ENCODE measurements at regions not wholly inside any gene's neighbourhood (a gene's known extent, or its start where the extent isn't known, plus 50 kb on each side); places are given as distances from the start of the nearest gene placed in this dataset.
"Not testable (repeated sequence)": the region's sequence is repeated elsewhere in the genome, so short reads cannot be mapped to it uniquely, and the experiment has no call there.

- peaks cover 3 to 7% of the 10 kb centered on the region in 2 donors for H3K27me3 Mint-ChIP-seq
- Histone ChIP-seq H3K4me3 (ENCODE audit: low read length) (no peak overlapping the region), H3K27me3 (ENCODE audit: insufficient read depth, low read length, poor library complexity, severe bottlenecking) (no peaks in the 10 kb centered on the region), H3K9me3 (ENCODE audit: low read length) (no peaks in the 10 kb centered on the region), H3K27ac (ENCODE audit: low read depth, low read length) (no peak overlapping the region), H3K4me1 (ENCODE audit: insufficient read depth, low read length) (no peaks in the 10 kb centered on the region), H3K36me3 (ENCODE audit: insufficient read depth, low read length) (no peaks in the 10 kb centered on the region)
- no peak for DNase-seq
- H3K9me3 Mint-ChIP-seq: peaks cover 0 to 6% (median 0%) of the 10 kb centered on the region in 5 donors
- ChIA-PET POLR2A (no interaction called here), CTCF (no interaction called here)
- H3K27ac Mint-ChIP-seq: no peak overlapping the region
- no peaks in the 10 kb centered on the region for H3K4me1 Mint-ChIP-seq
- H3K4me3 Mint-ChIP-seq: no peak overlapping the region
- H3K36me3 Mint-ChIP-seq: no peaks in the 10 kb centered on the region
Observed at GRCh38 chr3:23720885-23721284, 84.9 kb upstream of the UBE2E1 start.

- Histone ChIP-seq H3K36me3 (ENCODE audit: insufficient read depth, low read length) (no peaks in the 10 kb centered on the region), H3K4me1 (ENCODE audit: insufficient read depth, low read length) (no peaks in the 10 kb centered on the region), H3K27ac (ENCODE audit: low read depth, low read length) (no peak overlapping the region), H3K9me3 (ENCODE audit: low read length) (no peaks in the 10 kb centered on the region), H3K4me3 (ENCODE audit: low read length) (no peak overlapping the region), H3K27me3 (ENCODE audit: insufficient read depth, low read length, poor library complexity, severe bottlenecking) (no peaks in the 10 kb centered on the region)
- H3K27me3 Mint-ChIP-seq: no peaks in the 10 kb centered on the region
- H3K27ac Mint-ChIP-seq: no peak overlapping the region
- ChIA-PET POLR2A (no interaction called here), CTCF (no interaction called here)
- H3K4me3 Mint-ChIP-seq: no peak overlapping the region
- peaks cover 8 to 13% (median 9%) of the 10 kb centered on the region in 3 donors for H3K4me1 Mint-ChIP-seq
- no peak for DNase-seq
- H3K9me3 Mint-ChIP-seq: no peaks in the 10 kb centered on the region
- H3K36me3 Mint-ChIP-seq: no peaks in the 10 kb centered on the region
Observed at GRCh38 chr3:23723141-23723540, 82.6 kb upstream of the UBE2E1 start.

- ChIA-PET POLR2A (no interaction called here), CTCF (no interaction called here)
- H3K9me3 Mint-ChIP-seq: no peaks in the 10 kb centered on the region
- Histone ChIP-seq H3K36me3 (ENCODE audit: insufficient read depth, low read length) (no peaks in the 10 kb centered on the region), H3K4me3 (ENCODE audit: low read length) (no peak overlapping the region), H3K9me3 (ENCODE audit: low read length) (no peaks in the 10 kb centered on the region), H3K27ac (ENCODE audit: low read depth, low read length) (no peak overlapping the region), H3K4me1 (ENCODE audit: insufficient read depth, low read length) (no peaks in the 10 kb centered on the region), H3K27me3 (ENCODE audit: insufficient read depth, low read length, poor library complexity, severe bottlenecking) (no peaks in the 10 kb centered on the region)
- no peak overlapping the region for H3K27ac Mint-ChIP-seq
- no peak for DNase-seq
- H3K36me3 Mint-ChIP-seq: no peaks in the 10 kb centered on the region
- H3K27me3 Mint-ChIP-seq: no peaks in the 10 kb centered on the region
- peaks cover 8 to 13% (median 9%) of the 10 kb centered on the region in 3 donors for H3K4me1 Mint-ChIP-seq
- no peak overlapping the region for H3K4me3 Mint-ChIP-seq
Observed at GRCh38 chr3:23723930-23724329, 81.8 kb upstream of the UBE2E1 start.

- Histone ChIP-seq H3K36me3 (ENCODE audit: insufficient read depth, low read length) (no peaks in the 10 kb centered on the region), H3K9me3 (ENCODE audit: low read length) (no peaks in the 10 kb centered on the region), H3K27me3 (ENCODE audit: insufficient read depth, low read length, poor library complexity, severe bottlenecking) (no peaks in the 10 kb centered on the region), H3K4me1 (ENCODE audit: insufficient read depth, low read length) (no peaks in the 10 kb centered on the region), H3K27ac (ENCODE audit: low read depth, low read length) (no peak overlapping the region), H3K4me3 (ENCODE audit: low read length) (no peak overlapping the region)
- no peaks in the 10 kb centered on the region for H3K36me3 Mint-ChIP-seq
- peak overlapping the region in 1 of 8 donors; percentile 51 for H3K27ac Mint-ChIP-seq
- H3K9me3 Mint-ChIP-seq: peaks cover 0 to 2% (median 0%) of the 10 kb centered on the region in 5 donors
- POLR2A ChIA-PET: no interaction called here
- DNase-seq: no peak
- H3K4me3 Mint-ChIP-seq: peak overlapping the region in 1 of 7 donors; percentile 45
- peaks cover 0 to 3% of the 10 kb centered on the region in 2 donors for H3K27me3 Mint-ChIP-seq
- CTCF ChIA-PET: no interaction called here
- peaks cover 8 to 13% (median 9%) of the 10 kb centered on the region in 3 donors for H3K4me1 Mint-ChIP-seq
Observed at GRCh38 chr3:23726811-23727548, 78.8 kb upstream of the UBE2E1 start.

- Histone ChIP-seq H3K9me3 (ENCODE audit: low read length) (no peaks in the 10 kb centered on the region), H3K27ac (ENCODE audit: low read depth, low read length) (no peak overlapping the region), H3K36me3 (ENCODE audit: insufficient read depth, low read length) (no peaks in the 10 kb centered on the region), H3K4me1 (ENCODE audit: insufficient read depth, low read length) (no peaks in the 10 kb centered on the region), H3K27me3 (ENCODE audit: insufficient read depth, low read length, poor library complexity, severe bottlenecking) (no peaks in the 10 kb centered on the region), H3K4me3 (ENCODE audit: low read length) (no peak overlapping the region)
- H3K27me3 Mint-ChIP-seq: peaks cover 3 to 5% of the 10 kb centered on the region in 2 donors
- no peaks in the 10 kb centered on the region for H3K36me3 Mint-ChIP-seq
- ChIA-PET CTCF (no interaction called here), POLR2A (no interaction called here)
- no peak for DNase-seq
- no peak overlapping the region for H3K27ac Mint-ChIP-seq
- H3K4me3 Mint-ChIP-seq: no peak overlapping the region
- H3K4me1 Mint-ChIP-seq: peaks cover 8 to 13% (median 9%) of the 10 kb centered on the region in 3 donors
- peaks cover 0 to 2% (median 0%) of the 10 kb centered on the region in 5 donors for H3K9me3 Mint-ChIP-seq
Observed at GRCh38 chr3:23728601-23729117, 77.1 kb upstream of the UBE2E1 start.

GRCh38 chr3:23729362-23729761, 76.4 kb upstream of the UBE2E1 start:
- H3K4me3 ChIP-seq (ENCODE audit: low read length); POLR2A ChIA-PET; H3K27me3 Mint-ChIP-seq; H3K36me3 Mint-ChIP-seq; H3K36me3 ChIP-seq (ENCODE audit: insufficient read depth, low read length); H3K27me3 ChIP-seq (ENCODE audit: insufficient read depth, low read length, poor library complexity, severe bottlenecking); H3K27ac ChIP-seq (ENCODE audit: low read depth, low read length); CTCF ChIA-PET; H3K9me3 Mint-ChIP-seq; DNase-seq; H3K4me3 Mint-ChIP-seq; H3K4me1 ChIP-seq (ENCODE audit: insufficient read depth, low read length); H3K9me3 ChIP-seq (ENCODE audit: low read length); H3K27ac Mint-ChIP-seq: not testable (repeated sequence)
- peaks cover 8 to 13% (median 9%) of the 10 kb centered on the region in 3 donors for H3K4me1 Mint-ChIP-seq

GRCh38 chr3:23734481-23734880, 71.3 kb upstream of the UBE2E1 start:
- Histone ChIP-seq H3K27ac (ENCODE audit: low read depth, low read length) (no peak overlapping the region), H3K4me3 (ENCODE audit: low read length) (no peak overlapping the region), H3K27me3 (ENCODE audit: insufficient read depth, low read length, poor library complexity, severe bottlenecking) (no peaks in the 10 kb centered on the region), H3K9me3 (ENCODE audit: low read length) (no peaks in the 10 kb centered on the region), H3K4me1 (ENCODE audit: insufficient read depth, low read length) (no peaks in the 10 kb centered on the region), H3K36me3 (ENCODE audit: insufficient read depth, low read length) (no peaks in the 10 kb centered on the region)
- H3K4me3 Mint-ChIP-seq: no peak overlapping the region
- no peak for DNase-seq
- H3K36me3 Mint-ChIP-seq: no peaks in the 10 kb centered on the region
- H3K4me1 Mint-ChIP-seq: no peaks in the 10 kb centered on the region
- ChIA-PET CTCF (no interaction called here), POLR2A (no interaction called here)
- H3K27me3 Mint-ChIP-seq: peaks cover 4 to 8% of the 10 kb centered on the region in 2 donors
- no peak overlapping the region for H3K27ac Mint-ChIP-seq
- peaks cover 0 to 2% (median 0%) of the 10 kb centered on the region in 5 donors for H3K9me3 Mint-ChIP-seq

GRCh38 chr3:23735062-23735461, 70.7 kb upstream of the UBE2E1 start:
- Histone ChIP-seq H3K9me3 (ENCODE audit: low read length) (no peaks in the 10 kb centered on the region), H3K36me3 (ENCODE audit: insufficient read depth, low read length) (no peaks in the 10 kb centered on the region), H3K4me3 (ENCODE audit: low read length) (no peak overlapping the region), H3K4me1 (ENCODE audit: insufficient read depth, low read length) (no peaks in the 10 kb centered on the region), H3K27me3 (ENCODE audit: insufficient read depth, low read length, poor library complexity, severe bottlenecking) (no peaks in the 10 kb centered on the region), H3K27ac (ENCODE audit: low read depth, low read length) (no peak overlapping the region)
- CTCF ChIA-PET: no interaction called here
- Mint-ChIP-seq H3K4me3 (no peak overlapping the region), H3K9me3 (peaks cover 0 to 2% (median 0%) of the 10 kb centered on the region in 5 donors), H3K27me3 (peaks cover 4 to 8% of the 10 kb centered on the region in 2 donors), H3K27ac (no peak overlapping the region), H3K4me1 (peaks cover 0 to 3% (median 0%) of the 10 kb centered on the region in 3 donors), H3K36me3 (no peaks in the 10 kb centered on the region)
- POLR2A ChIA-PET: no interaction called here
- no peak for DNase-seq

Data from CD8-positive, alpha-beta memory T cell (primary cell).